ENCODE measurements at regions not wholly inside any gene's neighbourhood (a gene's known extent, or its start where the extent isn't known, plus 50 kb on each side); places are given as distances from the start of the nearest gene placed in this dataset.
"Not testable (repeated sequence)": the region's sequence is repeated elsewhere in the genome, so short reads cannot be mapped to it uniquely, and the experiment has no call there.

DNA sequence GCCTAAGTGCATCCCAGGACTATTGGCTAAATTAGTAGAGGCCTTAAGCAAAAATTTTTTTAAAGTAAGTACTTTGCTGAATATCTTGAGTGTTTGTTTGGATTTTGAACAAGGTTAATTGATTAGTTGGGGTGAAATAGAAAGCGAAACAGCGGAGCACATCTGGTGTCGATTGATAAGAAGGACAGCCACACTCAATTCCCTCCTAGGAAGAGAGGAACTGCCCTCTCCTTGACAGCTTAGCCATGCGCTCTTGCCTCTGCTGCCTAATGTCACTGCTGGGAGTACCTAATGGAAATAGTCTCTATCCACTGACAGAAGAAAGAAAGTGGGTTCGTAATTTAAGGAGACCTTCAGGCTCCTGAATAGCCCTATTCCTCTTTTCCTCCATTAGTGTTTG lies 943.6 kb downstream of the DIPK2A start:
- DNase-seq (ENCODE audit: low read depth in 2 of 2), result no peak

DNA sequence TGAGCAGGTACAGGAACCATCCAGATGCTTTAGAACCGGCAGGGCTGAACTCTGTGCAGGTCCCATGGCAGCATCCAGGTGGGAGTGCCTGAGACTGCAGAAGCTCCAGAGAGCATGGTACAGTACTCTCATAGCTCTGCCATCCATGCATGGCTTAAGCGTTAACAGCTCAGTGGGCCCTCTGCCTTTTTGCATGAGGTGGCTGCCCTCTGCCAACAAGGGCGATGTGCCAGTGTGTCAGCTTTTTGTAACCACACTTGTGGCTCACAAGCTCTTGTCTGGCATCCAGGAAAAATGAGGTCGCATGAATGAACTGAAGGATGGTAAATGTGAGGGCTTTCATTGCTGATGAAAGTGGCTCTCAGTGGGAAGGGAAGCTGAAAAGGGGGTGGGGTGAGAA lies 950.1 kb downstream of the DIPK2A start:
- DNase-seq (ENCODE audit: low read depth in 2 of 2), result no peak

DNA sequence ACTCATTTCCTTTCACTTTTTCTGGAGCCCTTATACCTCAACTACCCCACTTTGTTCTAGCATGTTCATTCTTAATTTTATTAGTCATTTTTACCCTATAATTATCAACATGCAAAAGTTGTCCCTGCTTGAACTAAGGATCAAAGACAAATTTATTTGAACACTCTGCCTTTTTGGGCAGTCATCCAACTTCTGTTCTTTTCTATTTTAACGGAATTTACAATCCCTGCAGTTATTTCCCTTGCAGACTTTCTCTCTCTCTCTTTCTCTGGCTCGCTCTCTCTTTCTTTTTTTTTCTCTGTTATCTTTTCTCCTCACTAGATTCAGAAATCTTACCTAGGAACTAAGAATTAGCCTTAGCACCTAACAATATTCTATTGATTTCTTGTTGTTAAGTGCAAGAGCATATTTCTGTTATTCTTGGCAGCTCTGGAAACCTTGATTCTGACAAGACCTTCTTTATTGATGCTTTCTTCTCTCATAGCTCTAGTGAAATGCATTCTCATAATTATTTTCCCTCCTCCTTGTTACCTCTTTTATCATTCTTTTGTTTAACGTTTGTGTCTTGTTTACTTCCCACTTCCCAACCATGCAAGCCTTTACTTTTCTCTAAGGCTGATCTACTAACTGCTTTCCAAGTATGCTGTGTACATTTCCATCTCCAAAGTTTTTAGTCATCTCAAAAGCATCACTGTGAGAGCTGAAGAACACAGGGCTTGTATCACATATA lies 951.6 kb downstream of the DIPK2A start:
- no peak for DNase-seq (ENCODE audit: low read depth in 2 of 2)

DNA sequence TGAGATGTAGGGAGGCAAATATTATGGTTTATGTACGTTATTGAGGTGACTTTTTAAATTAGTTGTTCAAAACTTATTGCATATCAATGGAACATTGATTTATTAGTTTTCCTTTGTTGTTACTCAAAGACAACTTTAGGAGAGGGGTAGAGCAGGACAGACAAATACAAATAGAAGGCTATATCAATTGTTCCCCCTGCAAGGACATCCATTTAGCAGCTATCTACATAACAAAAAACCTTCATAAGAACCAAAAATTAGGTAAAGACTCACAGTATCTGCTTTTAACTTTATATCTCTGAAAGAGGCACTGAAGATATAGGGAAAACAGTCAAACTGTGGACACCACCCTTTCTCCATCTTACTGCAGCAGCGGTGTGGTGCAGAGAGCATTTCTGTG lies 958.8 kb downstream of the DIPK2A start:
- DNase-seq (ENCODE audit: low read depth in 2 of 2), result no peak

DNA sequence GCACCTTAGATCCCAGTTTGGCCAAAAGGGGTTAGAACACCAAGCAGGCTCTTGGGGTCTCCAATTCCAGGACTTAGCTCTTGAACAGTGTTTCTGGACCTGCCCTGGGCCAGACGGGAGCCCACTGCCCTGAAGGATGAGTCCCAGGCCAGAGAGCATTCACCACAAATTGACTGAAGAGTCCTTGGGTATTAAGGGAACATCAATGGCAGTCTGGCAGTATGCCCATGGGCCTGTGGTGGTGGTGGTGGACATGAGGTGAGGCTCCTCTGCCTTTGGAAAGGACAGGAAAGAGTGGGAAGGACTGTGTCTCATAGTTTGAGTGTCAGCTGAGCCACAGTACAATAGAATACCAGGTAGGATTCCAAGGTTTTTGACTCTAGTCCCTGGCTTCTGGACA lies 960.0 kb downstream of the DIPK2A start:
- DNase-seq (ENCODE audit: low read depth in 2 of 2), result no peak

DNA sequence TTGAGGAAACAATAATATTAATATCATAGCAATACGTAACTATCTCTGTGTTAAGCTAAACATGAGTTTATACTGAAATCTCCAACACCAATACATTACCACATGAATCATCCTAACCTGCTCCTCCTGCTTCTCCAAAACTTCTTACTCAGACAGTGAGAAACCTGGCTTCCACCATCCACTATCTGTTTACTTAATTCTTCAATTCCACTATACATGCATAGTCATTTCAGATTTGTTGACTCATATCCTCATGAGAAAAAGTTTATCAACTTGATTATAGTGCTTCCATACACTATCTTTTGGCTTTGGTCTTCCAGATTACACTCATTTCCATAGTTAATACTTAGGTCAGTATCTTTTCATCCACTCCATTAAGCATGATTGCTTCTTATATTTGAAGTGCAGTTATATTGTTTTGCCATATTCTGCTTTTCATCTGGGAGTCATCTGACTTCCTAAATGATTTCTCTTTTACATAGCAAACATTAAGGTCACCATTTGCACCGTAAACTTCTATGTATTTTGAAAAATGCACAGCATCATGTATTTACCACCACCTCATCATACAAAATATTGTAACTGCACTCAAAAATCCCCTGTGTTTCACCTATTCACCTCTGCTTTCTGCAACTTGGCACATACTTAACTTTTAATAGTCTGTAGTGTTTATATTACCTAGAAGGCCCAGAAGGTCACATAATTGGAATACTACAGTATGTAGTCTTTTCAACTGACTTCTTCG lies 970.6 kb downstream of the DIPK2A start:
- no peak for DNase-seq (ENCODE audit: low read depth in 2 of 2)

DNA sequence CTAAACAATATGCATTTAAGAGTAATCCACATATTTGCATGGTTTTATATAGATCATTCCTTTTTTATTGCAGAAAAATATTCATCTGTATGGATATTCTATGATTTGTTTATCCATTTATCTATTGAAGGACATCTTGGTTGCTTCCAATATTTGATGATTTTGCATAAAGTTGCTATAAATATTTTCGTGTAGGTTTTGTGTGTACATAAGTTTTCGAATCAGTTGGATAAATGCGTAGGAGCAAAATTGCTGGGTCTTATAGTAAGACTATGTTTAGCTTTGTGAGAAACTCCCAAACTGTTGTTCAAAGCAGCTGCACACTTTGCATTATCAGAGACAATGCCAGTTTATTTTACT lies 971.2 kb downstream of the DIPK2A start:
- DNase-seq (ENCODE audit: low read depth in 2 of 2), result no peak

DNA sequence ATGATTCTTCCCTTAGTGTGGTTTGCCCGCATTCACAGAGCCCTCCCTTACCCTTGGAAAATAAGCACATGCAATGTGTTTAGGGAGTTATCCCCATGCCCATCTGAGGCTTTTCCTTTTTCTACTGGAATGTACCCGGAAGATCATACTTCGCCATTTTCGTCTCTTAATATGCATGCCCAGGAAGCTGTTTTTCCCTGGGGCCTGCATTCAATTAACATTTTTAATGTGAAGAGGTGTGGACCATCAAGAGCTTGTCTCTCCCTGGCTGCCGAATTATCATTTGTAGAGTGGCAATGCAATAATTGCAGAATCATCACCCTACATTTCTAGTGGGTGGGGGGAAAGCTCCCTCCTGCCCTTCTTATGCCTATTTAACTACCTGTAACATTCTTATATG lies 976.3 kb downstream of the DIPK2A start:
- no peak for DNase-seq (ENCODE audit: low read depth in 2 of 2)

DNA sequence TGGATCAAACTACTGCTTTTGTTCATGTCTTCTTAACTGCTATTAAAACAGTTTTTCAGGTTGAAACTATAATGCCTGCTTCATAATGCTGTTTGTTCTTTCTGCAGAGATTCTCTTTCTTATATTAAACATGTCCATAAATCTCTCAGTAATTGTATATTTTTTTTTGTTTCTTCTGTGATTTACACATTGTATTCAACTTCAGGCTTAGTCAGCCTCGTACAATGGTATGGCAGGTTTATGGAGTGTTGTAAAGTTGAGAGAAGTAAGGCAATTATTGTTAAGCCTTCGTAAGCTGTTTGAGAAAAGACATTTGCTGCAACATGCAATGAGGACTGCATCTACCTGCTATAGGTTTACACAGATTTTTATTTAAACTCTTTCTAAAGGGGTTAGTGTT lies 977.1 kb downstream of the DIPK2A start:
- DNase-seq (ENCODE audit: low read depth in 2 of 2), result no peak

DNA sequence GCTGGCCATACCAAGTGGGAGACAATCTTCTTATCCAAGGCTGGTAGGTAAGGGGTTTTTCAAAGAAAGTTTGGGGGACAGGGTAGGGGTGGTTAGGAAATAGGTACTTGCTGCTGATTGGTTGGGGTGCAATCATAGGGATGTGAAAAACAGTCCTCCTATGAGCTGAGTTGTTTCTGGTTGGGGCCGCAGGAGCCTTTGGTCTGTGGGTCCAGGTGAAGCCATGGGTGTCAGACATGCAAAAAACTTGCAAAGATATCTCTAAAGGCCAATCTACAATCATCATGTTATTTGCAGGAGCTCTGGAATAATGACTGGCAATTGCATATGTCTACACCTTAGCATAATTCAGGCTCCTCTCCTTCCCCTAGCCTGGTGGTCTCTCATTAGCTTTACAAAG lies 982.3 kb downstream of the DIPK2A start:
- DNase-seq (ENCODE audit: low read depth in 2 of 2), result no peak

DNA sequence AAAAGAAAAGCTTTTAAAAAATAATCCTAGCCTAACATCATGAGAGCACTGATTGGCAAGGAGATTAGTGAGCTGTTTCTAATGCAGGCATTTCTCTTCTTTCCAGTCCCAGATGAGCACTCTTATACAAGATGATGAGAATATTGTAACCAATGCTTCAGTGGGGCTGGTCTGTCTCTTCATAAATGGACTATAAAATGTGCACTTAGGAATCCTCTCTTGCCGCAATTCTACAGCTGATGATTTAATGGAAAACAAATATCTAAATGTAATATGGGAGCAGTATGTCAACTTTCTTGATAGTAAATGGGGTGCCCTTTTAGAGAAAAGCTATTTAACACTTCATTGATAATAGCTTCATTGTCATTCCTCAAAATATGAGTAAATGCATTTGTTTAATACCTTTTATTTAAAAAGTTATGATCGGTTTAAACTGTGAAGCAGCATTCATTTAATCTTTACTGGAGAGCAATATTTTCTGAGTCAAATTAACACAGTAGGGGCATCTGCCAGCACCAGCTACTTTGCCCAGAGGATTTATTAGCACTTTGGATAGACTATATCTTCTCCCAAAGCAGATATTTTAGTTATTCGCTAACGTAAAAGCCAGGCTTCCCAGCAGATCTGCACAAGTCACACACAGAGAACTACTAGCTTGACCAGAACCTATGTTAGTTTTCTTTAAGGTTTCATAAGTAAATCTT lies 985.9 kb downstream of the DIPK2A start:
- no peak for DNase-seq (ENCODE audit: low read depth in 2 of 2)

DNA sequence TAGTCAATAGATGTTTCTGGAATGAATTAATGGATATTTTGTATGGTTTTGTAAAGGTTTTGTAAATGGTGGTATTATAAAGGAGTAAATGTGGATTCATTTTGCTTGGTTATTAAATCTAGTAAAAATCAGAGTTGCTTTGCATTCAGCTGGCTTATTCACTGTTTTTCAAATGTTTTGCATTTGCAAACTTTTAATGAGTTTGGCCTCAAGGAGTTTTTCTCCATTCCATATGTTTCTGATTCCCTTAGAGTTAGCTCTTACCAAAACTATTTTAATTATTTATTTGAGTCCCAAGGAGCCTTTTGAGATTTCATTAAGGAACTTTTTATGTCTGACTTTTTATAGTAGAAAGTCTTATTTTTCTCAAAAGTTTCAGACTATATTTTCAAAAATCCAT lies 992.2 kb downstream of the DIPK2A start:
- no peak for DNase-seq (ENCODE audit: low read depth in 2 of 2)

DNA sequence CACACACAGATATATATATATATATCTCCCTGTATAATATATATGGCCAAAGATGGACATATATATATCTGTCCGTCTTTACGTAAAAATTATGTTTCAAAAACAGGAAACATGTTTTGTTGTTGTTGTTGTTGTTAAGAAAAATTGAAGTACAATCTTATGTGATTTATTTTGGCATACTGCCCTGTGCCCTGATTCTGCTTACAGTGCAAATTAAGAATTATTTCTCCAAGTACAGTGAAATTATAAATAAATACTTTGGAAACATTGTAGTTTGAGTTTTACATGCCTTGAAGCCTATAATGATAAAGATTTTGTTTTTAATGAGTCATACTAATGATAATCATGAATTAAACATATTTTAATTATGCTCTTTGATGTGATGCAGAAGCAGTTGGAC lies 994.9 kb downstream of the DIPK2A start:
- no peak for DNase-seq (ENCODE audit: low read depth in 2 of 2)

DNA sequence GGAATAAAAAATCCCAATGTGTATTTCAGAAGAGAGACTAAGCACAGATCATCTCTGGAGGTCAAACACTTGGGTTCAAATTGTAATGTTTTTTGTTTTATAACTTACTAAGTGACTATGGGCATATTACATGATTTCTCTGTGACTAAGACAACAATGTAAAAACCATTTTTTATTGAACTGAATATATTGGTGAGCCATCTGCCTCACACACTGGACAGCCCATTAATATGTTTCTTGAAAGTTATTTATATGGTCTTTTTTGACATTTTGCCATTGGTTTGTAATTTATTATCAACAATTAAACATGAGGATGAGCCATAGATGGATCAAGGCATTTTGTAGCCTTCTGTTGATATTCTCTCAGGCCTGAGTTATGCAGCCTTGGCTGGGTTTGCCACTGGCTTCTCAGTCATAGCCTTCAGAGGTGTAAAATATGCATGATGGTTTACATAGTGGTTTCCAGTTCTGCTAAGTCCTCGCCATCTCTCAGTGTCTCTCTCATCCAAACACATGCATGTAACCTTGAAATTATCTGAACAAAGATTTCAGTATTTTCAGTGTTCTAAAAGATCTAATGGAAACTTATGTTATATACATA lies 997.2 kb downstream of the DIPK2A start:
- no peak for DNase-seq (ENCODE audit: low read depth in 2 of 2)

DNA sequence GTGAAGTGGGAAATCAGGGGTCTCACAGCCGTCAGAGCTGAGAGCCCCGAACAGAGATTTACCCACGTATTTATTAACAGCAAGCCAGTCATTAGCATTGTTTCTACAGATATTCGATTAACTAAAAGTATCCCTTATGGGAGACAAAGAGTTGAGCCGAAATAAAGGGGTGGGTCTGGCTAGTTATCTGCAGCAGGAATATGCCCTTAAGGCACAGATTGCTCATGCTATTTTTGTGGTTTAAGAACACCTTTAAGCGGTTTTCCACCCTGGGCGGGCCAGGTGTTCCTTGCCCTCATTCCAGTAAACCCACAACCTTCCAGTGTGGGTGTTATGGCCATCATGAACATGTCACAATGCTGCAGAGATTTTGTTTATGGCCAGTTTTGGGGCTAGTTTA lies 1012.9 kb downstream of the DIPK2A start:
- DNase-seq (ENCODE audit: low read depth in 2 of 2), result not testable (repeated sequence)

DNA sequence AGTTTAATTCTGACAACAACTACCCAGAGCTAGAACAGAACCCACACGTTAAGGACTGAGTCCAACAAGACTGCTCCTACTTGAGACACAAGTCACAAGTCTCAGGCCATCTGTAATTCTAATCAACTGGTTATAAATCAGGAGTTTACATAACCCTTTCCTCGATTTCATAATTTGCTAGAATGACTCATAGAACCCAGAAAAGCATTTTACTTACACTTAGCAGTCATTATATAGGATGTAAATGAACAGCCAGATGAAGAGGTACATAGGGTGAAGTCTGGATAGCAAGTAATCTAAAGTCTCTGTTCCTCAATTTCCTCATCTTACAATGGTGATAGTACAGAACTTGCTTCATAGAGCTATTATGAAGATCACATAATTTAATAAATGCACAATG lies 1018.2 kb downstream of the DIPK2A start:
- DNase-seq (ENCODE audit: low read depth in 2 of 2), result no peak

DNA sequence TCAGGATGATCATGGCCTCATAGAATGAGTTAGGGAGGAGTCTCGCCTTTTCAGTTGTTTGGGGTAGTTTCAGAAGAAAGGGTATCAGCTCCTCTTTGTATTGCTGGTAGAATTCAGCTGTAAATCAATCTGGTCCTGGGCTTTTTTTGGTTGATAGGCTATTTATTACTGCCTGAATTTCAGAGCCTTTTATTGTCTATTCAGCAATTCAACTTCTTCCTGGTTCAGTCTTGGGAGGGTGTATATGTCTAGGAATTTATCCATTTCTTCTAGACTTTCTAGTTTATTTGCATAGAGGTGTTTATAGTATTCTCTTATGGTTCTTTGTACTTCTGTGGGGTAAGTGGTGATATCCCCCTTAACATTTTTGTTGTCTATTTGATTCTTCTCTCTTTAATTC lies 1024.2 kb downstream of the DIPK2A start:
- DNase-seq (ENCODE audit: low read depth in 2 of 2), result no peak

DNA sequence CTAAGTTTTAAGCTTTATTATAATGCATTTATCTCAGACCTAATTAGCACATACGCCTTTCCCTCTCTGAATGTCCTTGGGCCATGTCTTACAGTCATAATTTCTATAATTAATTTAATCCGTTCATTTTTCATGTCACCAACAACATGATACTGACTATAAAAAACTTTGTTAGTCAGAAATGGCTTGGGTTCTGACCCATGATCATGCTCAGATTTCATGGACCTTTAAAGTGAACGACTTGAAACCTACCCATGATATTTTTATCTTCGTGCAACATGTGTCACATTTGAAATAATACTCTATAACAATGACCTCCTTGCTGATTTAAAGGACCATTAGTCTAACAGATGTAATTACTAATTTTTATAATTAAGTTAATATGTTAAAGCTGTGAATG lies 1033.8 kb downstream of the DIPK2A start:
- no peak for DNase-seq (ENCODE audit: low read depth in 2 of 2)

DNA sequence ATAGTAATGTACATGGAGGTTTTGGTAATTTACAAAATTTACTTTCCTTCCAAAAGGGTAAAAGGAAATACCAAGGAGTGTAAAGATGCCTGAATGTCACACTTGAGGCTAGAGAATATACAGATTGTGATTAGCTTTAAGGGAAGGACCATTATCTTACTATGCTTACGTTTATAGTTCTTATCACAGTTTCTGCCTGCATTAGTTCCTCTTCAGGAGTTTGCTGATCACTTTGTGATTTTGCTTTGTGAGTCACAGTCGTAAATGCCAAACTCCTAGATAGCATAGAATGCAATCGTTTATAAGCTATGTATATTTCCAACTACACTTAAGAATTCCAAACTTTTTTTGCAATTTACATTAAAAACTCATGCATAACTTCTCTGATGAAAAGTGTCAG lies 1034.6 kb downstream of the DIPK2A start:
- no peak for DNase-seq (ENCODE audit: low read depth in 2 of 2)

DNA sequence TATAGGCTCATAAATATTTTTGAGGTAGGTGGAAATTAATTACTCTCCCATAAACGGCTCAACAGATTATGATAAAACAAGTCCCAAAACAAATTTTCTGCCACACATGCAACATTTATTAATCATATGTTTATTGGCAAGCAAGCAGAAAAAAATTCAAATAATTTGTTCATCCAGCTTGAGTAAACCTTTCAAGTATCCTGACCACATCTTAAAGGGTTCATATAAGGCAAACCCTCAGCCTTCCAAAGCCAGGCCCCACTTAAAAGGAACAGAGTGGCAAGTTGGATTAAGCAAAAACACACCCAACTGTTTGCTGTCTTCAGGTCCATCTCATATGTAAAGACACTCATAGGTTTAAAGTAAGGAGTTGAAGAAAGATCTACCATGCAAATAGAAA lies 1042.3 kb downstream of the DIPK2A start:
- no peak for DNase-seq (ENCODE audit: low read depth in 2 of 2)

DNA sequence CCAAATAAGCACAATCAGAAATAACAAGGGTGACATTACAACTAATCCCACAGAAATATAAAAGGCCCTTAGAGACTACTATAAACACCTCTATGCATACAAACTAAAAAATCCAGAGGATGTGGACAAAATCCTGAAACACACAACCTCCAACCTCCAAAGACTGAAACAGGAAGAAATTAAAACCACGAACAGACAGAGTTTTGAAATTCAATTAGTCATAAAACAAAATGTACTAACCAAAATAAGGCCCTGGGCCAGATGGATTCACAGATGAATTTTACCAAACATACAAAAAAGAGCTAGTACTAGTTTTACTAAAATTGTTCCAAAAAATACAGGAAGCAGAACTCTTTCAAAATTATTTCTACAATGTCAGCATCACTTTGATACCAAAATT lies 1043.6 kb downstream of the DIPK2A start:
- DNase-seq (ENCODE audit: low read depth in 2 of 2), result no peak

DNA sequence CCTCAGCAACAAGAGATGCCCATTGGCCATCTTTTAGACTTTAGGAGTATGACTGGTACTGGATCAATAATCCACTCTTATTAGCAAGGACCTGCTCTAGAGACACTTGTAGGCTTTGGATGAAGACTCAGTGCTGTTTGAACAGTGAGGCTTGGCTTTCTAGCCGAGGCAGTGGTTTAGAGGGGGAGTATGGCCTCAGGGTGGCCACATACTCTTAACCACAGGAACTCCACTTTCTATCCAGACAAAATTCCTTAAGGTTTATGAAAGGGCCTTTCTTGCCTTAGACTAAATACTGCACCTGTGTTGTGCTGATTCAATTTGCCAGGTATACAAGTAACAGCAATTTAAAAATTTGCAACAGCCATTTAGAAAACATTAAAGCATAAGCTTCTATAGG lies 1046.3 kb downstream of the DIPK2A start:
- no peak for DNase-seq (ENCODE audit: low read depth in 2 of 2)

DNA sequence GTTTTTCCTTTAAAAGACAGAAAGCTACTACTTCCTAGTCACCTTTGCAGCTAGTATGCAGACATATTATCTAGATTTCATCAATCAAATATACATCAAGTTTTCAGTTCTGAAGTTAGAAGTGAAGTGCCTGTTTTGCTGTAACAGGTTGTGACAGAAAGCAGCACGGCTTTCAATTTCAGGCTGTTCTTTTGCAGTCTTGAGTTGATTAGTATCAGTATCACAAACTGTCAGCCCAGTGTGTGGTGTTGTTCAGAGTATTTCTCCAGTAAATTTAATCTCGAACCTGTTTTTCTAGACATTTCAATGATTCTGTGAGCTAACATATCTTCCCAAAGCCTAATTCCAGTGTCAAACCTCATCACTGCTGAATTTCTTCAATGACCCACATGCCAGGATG lies 1050.8 kb downstream of the DIPK2A start:
- DNase-seq (ENCODE audit: low read depth in 2 of 2), result no peak

All from stimulated activated CD4-positive, alpha-beta T cell treated with anti-CD3 and anti-CD28 coated beads, Interleukin-4, amount 100 ng/mL, for 48 hours (primary cell).